Skin epidermis (tissue), 12 donors: ENCODE measurements at regions not wholly inside any gene's neighbourhood (a gene's known extent, or its start where the extent isn't known, plus 50 kb on each side); places are given as distances from the start of the nearest gene placed in this dataset.
A peak's percentile ranks its signal among the peaks of the same experiment; 100 is the strongest.

Experiments
- H3K27ac ChIP-seq, 21 experiments: fragments of 200-600 bp; sonication (generic) in 11 of 21; one replicate each; pipeline ENCODE4 v1.5.0; 2020; ENCODE audit warnings: mild to moderate bottlenecking in 3 of 21, inconsistent platforms in 2 of 21, moderate library complexity in 2 of 21
- H3K4me3 ChIP-seq, 7 experiments: fragments of 200-600 bp; sonication (generic) in 2 of 7; one replicate each; pipeline ENCODE4 v1.5.0; 2020; ENCODE audit warnings: inconsistent platforms in 2 of 7, mild to moderate bottlenecking in 2 of 7, moderate library complexity in 1 of 7

DNA sequence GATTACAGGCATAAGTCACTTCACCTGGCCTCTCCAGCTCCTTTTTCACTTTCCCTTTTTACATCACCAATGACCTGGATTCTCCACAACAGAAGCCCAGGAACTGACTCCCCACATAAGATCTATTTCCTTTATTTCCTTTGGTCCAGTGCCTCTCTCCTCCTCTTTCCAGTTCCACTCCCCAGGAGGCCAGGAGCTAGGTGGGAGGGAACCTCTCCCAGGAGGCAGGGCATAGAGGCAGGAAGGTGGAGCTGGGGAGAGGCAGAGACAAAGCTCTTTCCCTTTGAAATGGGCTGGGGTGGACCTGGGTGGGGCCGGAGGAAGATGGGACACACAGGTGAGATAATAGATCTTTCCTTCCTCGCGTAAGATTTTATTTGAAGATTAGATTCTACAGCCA is 318.3 kb upstream of the TNRC6C start:
- Histone ChIP-seq H3K27ac (no peak overlapping the region), H3K4me3 (no peak overlapping the region)

DNA sequence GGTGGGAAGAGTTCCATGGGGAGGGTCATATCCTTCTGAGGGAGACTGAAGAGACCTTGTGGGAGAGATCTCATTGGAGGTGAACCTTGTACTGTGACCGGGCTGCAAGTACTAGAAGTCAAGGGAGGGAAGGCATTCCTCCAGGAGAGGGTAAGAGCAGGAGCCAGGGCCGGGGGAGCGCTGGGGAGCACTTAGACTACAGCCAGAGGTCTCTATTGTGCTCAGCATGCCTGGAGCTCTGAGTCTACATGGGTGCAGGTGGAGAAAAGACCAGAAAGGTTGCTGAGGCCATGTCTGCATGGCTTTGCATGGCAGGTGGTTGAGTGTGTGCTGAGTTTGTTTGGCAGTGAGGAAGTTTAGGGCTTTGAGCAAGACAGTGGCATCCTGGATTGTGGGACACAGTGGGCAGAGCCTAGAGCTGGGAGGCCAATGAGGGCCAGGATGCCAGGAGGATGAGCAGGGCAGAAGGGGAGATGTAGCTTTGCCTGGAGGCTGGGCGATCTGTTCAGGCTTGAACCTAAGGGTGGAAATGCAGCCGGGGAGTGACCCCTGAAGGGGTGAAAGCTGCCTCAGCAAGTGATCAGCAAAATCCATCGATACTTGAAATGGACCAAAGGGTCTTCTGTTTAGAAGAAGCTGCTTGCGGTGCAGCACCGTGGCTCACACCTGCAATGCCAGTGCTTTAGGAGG is 317.4 kb upstream of the TNRC6C start:
- H3K4me3 ChIP-seq, result no peak overlapping the region
- H3K27ac ChIP-seq, result no peak overlapping the region

DNA sequence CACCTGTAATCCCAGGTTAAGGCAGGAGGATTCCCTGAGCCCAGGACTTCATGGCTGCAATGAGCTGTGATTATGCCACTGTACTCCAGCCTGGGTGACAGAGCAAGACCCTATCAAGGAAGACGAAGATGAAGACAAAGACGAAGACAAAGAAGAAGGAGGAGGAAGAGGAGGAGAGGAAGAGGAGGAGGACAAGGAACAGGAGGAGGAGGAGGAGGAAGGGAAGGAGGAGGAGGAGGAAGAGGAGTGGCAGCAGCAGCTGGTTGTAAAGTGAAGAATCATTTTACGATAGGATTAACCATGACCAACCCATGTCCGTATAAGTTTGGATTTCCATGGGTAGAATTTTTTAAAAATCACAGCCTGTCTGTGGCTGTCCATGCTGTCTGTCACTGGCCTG is 316.8 kb upstream of the TNRC6C start:
- Histone ChIP-seq H3K27ac (no peak overlapping the region), H3K4me3 (no peak overlapping the region)

DNA sequence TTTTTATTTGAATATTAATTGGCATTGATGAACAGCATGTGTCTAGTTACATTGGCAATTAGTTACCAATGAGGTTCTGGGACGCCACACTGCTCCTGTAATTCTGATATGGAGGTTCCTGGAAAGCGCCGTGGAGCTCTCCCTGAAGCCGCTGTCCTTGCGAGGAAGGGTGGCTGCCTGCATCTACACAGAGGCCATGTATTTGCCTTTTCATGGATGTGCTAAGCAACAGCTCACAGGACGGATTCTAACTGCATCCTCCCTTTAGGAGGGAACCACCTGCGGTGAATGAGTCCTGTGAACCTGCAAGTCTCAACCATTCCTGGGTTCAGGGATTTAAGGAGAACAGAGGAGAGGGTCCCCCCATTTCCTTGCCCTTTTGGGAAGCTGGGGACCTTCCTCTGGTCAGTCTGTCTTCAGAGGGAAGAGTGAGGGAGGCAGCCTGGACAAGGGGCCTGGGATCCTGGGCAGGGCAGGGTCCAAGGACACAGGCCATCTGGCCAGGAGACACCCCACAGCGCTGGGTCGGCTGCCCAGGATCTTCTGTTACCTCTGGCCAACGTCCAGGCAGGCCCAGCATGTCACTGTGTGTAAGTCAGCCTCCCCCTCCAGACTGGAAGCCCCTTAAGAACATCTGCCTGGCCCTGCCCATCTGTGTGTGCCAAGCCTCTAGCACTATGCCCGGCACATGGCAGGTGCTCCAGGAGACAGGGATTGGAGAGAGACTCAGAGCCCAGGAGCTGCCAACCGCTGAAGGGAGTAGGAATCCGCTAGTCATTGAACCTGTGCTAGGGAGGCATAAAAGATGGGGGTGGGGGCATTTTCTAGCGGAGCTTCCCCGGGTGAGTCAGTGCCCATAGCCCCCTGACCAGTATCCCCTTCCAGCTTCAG is 314.1 kb upstream of the TNRC6C start:
- H3K27ac ChIP-seq, result peak overlapping the region in 1 of 21 experiments; percentile 74
- no peak overlapping the region for H3K4me3 ChIP-seq

DNA sequence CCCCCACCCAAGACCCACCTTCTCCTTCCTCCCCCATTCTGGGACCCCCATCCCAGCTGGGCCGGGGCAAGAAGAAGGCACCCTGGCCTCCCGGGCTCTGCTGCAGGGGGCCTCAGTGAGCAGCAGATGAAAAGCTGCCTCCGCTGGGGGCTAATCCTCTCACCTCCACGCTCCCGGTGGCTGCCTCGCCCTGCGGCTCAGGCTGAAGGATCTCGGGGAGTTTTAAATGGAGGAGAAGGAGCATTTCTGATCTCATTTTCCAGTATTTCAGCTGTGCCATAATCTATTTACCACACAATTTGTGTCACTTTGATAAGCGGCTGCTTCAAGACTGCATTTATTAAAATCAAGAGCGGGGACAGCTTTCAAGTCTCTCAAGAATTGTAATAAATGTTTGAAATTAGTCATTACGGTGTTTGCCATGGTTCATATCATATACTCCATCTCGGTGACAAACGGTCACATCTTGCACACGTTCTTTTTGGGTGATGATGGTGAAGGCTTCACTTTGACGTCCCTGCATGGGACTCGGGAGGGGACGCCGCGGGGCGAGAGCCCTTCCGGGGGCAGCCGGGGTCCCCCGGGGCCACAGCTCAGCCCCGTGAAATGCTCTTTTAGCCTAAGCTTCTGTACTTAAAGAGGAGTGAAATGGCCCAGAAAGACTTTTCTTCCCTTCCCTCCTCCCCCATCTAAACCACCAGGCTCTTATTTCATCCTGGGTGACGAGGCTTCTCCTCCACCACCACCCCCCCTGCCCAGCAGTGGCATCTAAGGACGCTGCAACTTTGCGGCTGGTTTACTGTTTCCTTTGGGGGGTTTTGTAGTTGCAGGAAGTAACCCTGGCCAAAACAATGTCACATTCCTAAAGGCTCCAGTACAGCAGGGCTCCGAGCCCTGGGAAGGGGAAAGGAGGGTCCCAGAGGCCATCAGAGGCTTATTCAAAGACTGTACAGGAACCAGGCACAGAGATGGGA is 313.1 kb upstream of the TNRC6C start:
- Histone ChIP-seq H3K4me3 (peak overlapping the region in 2 of 7 experiments; percentile 1 to 22), H3K27ac (peak overlapping the region in 6 of 21 experiments; percentile 5 to 74 (median 30))

DNA sequence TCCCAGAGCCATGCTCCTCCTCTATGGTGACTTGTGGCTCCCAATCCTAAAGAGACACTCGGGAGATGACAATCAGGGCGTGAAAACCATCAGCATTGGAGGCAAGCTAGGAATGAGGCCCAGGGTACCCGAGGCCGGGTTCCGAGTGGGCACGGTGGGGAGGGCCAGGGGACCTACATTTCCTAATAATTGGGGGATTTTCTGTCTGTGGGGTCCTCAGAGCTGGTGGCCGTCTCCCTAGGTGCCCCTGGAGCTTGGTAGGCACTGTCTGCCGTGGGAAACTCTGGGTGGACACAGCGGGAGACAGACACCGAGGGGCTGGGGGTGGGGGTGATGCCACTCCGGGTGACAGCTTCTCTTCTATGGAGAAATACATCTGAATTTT is 312.5 kb upstream of the TNRC6C start:
- H3K4me3 ChIP-seq, result no peak overlapping the region
- H3K27ac ChIP-seq, result peak overlapping the region in 5 of 21 experiments; percentile 5 to 74 (median 47)

DNA sequence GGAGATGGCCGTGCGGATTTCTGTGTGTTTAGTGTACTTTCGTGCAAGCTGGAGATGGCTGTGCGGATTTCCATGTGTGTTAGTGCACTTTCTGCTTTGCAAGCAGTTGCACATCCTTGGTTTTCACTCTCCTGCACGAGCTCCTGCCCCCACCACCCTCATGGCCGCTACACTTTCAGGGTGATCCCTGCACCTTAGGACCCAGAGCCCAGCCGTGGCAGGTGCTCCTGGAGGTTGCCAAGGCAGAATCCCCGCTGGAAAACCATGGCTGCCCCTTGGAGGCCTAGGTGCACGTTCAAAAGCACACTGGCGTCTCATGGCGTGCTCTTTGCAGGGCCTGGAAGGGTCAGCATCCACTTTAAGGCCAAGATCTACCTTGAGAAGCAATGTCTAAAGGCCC is 311.0 kb upstream of the TNRC6C start:
- H3K27ac ChIP-seq, result no peak overlapping the region
- H3K4me3 ChIP-seq, result no peak overlapping the region

DNA sequence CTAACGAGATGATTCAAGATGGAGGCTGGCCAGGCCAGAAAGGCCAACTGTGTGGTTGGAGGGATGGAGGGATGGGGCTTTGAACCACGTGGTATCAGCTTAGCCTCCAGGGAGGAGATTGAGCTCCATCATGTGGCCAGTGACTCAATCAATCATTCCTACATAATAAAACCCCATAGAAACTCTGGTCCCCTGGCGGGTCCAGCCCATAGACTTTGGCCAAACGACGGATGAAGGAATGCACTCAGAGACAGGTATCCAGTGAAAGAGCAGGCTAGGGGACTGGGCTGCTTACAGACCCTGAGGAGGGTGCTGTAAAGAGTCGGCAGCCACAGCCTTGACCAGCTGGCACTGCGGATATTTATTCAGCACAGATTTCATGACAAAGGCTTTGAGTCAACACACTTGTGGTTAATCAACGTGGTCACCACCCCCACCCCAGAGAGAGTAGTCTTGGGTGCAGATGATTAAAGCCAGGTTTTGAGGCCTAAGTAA is 308.7 kb upstream of the TNRC6C start:
- H3K4me3 ChIP-seq, result no peak overlapping the region
- no peak overlapping the region for H3K27ac ChIP-seq

DNA sequence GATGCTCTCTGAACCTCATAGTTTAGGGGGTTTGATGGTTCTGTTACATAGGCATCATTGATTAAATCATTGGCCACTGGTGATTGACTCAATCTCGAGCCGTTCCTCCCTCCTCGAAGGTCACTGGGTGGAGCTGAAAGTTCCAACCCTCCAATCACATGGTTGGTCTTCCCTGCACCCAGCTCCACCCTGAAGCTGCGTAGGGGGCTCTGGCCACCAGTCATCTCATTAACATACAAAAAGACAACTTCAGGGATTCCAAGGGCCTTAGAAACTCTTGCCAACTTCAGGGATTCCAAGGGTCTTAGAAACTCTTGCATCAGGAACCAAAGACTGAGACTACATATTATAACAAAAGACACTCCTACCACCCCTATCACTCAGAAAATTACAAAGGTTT is 306.5 kb upstream of the TNRC6C start:
- H3K27ac ChIP-seq, result no peak overlapping the region
- no peak overlapping the region for H3K4me3 ChIP-seq

DNA sequence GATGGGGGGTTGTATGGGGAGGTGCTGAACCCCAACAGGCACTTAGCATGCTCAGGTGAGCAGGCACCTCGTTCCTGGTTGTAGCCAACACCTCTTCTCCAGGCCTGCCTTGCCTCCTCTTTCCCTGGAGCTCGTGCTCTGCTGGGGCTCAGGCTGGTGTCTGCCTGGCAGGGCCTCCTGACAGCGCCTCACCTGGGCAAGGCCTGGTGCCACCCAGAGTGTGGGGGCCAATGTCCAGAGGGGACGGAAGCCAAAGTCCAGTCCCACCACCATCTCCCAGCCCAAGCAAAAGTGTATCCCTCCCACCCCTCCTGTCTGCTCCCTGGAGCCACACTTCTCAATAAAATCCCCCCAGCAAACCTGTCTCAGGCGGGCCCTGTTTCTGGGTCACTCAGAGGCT is 304.2 kb upstream of the TNRC6C start:
- H3K4me3 ChIP-seq, result no peak overlapping the region
- no peak overlapping the region for H3K27ac ChIP-seq

DNA sequence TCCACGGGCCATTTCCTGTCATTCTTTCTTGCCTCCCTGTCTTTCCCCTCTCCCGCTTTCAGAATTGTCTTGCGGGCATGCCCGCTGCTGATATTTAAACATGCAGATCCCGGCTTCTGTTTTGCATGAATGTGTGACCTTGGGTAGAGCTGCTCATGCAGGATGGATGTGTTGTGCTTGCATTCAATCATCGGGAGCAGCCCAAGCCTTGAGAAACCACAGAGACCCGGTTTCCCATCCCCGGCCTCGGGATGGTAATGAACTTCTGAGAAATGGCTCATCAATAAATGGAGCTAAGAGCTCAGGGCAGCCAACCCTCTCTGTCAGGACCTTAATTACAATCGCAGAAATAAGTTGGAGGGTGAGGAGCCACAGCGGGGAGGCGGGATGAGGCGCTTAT is 303.7 kb upstream of the TNRC6C start:
- H3K4me3 ChIP-seq, result no peak overlapping the region
- no peak overlapping the region for H3K27ac ChIP-seq

DNA sequence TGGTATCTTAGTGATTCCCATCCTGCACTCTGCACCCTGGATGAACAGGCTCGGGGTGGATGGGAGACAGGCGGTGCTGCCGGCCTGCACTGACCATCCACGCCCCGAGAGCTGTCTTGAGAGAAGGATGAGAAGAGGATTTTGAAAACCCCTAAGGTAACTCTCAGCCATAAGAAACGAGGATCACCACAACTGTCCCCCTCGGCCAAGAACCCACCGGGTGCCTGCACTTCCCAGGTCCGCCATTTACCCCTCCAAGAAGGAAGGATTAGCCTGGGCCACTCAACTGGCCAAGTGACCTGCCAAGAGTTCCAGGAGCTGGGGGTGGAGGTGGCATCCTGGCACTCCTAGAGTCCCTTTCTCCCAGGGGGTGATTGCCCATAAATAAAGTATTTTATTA is 302.4 kb upstream of the TNRC6C start:
- H3K4me3 ChIP-seq, result no peak overlapping the region
- H3K27ac ChIP-seq, result no peak overlapping the region

DNA sequence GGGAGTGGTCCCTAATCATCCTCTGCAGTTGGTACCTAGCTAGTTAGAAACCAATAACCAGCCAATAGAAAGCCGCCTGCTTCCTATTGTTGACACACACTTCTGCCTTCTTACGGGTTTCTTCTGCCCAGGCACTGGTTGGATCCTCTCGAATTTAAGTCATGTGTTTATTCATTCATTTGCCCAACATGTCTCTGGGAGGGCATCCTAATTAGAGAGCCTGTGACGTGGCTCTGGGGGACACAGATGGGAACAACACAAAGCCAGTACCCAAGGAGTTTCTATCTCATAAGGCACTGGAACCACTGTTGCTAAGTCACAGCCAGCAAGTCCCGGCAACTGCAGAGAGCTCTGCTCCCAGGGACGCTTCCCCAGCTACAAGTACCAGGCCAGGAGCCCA is 300.7 kb upstream of the TNRC6C start:
- Histone ChIP-seq H3K4me3 (no peak overlapping the region), H3K27ac (no peak overlapping the region)

DNA sequence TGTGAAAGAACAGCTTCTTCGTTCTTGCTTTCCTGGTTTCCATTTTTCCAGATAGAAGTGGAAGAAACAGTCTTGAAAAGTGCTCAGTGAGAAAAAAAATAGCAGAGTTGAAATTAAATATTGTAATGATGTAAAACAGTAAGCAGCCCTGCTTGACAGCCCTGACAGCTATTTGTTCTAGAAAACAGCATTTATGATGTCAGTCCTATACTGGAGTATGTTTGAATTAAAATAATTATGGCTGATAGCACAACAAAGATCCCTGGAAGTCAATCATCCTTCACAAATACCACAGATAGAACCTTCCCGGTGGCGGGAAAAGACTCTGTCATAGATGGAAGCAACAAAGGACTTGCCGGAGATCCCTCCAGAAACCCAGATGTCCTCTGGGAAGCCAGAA is 298.0 kb upstream of the TNRC6C start:
- H3K27ac ChIP-seq, result no peak overlapping the region
- H3K4me3 ChIP-seq, result no peak overlapping the region

DNA sequence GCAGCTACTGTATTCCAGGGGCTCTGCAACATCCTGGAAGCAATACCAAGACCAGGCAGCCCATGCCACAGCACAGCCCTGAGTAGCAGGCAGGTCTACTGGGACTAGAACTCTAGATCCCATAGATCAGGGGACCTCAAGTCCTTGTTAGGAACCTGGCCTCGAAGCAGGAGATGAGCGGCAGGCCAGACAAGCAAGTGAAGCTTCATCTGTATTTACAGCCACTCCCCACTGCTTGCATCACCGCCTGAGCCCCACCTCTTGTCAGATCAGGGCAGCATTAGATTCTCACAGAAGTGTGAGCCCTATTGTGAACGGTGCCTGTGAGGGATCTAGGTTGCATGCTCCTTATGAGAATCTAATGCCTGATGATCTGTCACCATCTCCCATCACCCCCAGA is 295.7 kb upstream of the TNRC6C start:
- Histone ChIP-seq H3K27ac (no peak overlapping the region), H3K4me3 (no peak overlapping the region)

DNA sequence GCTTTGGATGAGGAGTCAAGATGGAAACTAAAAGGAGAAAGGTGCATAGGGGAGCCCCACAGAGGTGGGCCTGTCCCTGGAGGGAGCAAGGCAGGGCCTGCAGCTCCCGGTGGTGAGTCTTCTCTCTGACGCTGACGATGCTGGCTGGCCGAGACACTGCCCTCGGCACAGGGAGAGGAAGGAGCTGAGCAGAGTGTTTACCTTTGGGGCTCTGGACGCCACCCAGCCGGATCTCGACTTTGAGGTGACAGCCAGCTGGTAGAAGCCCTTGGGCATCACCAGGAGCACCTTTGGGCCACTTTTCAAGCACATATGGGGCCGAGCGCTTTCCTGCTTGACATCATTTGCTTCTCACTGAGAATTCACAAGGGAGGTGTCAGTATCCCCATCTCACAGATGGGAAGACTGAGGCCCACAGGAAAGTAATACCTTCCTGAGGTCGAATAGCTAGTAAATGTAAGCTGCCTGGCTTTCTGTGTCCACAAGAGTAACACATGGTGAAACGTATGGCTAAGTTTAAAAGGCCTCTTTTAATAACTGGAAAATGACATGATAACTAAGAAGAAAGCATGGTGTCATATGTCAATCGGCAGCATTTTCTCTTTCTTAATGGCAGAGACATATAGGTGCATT is 294.3 kb upstream of the TNRC6C start:
- H3K4me3 ChIP-seq, result no peak overlapping the region
- H3K27ac ChIP-seq, result no peak overlapping the region

DNA sequence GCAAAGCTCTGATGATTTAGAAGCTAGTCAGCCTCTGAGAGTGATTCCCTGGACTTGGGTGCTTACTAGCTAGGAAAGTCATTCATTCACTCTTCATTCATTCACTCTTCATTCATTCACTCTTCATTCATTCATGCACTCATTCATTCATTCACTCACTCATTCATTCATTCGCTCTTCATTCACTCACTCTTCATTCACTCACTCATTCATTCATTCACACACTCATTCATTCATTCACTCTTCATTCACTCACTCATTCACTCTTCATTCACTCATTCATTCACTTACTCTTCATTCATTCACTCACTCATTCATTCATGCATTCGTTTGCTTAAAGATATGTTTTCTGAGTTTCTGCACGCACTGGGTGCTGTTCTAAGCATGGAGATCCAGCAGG is 292.7 kb upstream of the TNRC6C start:
- no peak overlapping the region for H3K4me3 ChIP-seq
- H3K27ac ChIP-seq, result peak overlapping the region in 2 of 21 experiments; percentile 75 to 86

DNA sequence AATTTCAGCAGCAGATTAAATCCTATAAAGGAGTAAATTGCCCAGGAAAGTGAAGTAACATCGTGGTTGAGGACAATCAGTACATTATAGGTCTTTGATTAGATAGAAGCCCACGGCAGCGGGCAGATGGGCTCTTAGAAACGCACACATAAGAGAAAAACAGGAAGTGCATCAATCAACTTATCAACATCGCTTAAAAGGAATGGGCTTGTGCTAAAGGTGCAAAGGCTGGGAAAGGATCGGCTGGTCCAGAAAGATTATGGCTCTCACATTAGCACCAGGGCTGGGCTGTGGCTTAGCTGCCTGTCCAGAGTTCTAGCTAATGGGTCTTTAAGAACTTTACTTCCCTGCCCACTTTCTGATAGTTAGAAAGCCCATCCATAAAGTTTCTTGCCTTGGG is 292.0 kb upstream of the TNRC6C start:
- H3K4me3 ChIP-seq, result no peak overlapping the region
- peak overlapping the region in 8 of 21 experiments; percentile 31 to 86 (median 74) for H3K27ac ChIP-seq

DNA sequence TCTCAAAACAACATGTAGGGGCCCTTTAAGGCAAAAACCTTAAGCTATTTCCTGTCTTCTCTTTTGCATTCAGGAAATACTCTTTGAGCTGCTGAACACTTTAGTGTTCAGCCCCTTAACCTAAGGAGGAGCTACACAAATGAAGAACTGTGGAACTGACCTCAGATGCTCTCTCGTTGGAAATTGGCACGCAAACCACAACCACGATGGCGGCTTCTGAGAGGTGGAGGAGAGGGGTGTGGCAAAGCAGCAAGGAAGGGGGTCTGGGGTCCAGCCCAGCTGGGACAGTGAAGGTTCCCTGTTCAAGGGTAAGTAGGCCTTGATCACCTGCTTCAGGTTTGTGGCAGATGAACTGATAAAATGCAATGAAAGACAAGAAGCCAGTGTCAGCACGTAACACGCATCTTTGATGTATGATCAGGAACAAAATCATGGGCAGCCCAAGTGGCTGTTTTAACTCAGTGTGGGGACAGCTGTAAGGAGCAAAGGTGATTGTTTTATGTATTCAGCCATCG is 291.6 kb upstream of the TNRC6C start:
- peak overlapping the region in 9 of 21 experiments; percentile 16 to 86 (median 72) for H3K27ac ChIP-seq
- peak overlapping the region in 2 of 7 experiments; percentile 7 to 8 for H3K4me3 ChIP-seq
